Psoas muscle (tissue), 7 donors: ENCODE measurements at regions not wholly inside any gene's neighbourhood (a gene's known extent, or its start where the extent isn't known, plus 50 kb on each side); places are given as distances from the start of the nearest gene placed in this dataset.

Experiments
- ATAC-seq, 4 donors: fragments of 200-7000 bp; cut with Tn5 transposase; one replicate each; pipeline ENCODE4 v1.9.1; 2020; ENCODE audit warnings: moderate library complexity in 3 of 4, mild to moderate bottlenecking in 2 of 4
- DNase-seq, 2 donors: peaks; one replicate each; pipeline ENCODE4 v3.0.0-alpha.2; 2020
- H3K27ac ChIP-seq: fragments of 200-600 bp; one replicate; pipeline ENCODE4 v1.8.0; 2022
- H3K27me3 ChIP-seq, 3 donors: fragments of 200-600 bp in 1 of 3; one replicate each; pipeline versions ENCODE4 v1.6.1 to v1.8.0; 2013 to 2022; ENCODE audit warnings: low read length in 2 of 3, mild to moderate bottlenecking in 2 of 3, moderate library complexity in 1 of 3; ENCODE audit not compliant: insufficient read depth in 3 of 3
- H3K36me3 ChIP-seq, 2 donors: fragments of 200-600 bp in 1 of 2; one replicate each; pipeline versions ENCODE4 v1.6.1 to v1.8.0; 2013 to 2022; ENCODE audit warnings: low read depth in 1 of 2, mild to moderate bottlenecking in 1 of 2, moderate library complexity in 1 of 2; ENCODE audit not compliant: insufficient read depth in 1 of 2
- H3K4me1 ChIP-seq: fragments of 200-600 bp; one replicate; pipeline ENCODE4 v1.8.0; 2022
- H3K4me3 ChIP-seq: fragments of 200-600 bp; one replicate; pipeline ENCODE4 v1.8.0; 2022; ENCODE audit warnings: mild to moderate bottlenecking
- H3K9me3 ChIP-seq: fragments of 200-600 bp; one replicate; pipeline ENCODE4 v1.8.0; 2022
- WGBS, 3 donors: extraction: QIAGEN DNeasy Blood & Tissue Kit; methylation state at CpG; one replicate each; pipeline versions ENCODE4 v1.1.6 to v1.1.7; 2013; 5-methylcytosine and 5-hydroxymethylcytosine counted together
- intact Hi-C, 2 donors: fragments of 100-400 bp; cut with DNase I; formaldehyde crosslinking; loops; one replicate each; pipeline versions ENCODE4 v1.11.0 to v1.14.2; 2022
- TF ChIP-seq, protein P1 (sequence below): fragments of 200-600 bp; IDR thresholded peaks from one replicate; pipeline ENCODE4 v1.8.0; 2022; ENCODE audit warnings: antibody characterized with exemption
- donor health status: healthy with polysubstance abuse.
- donor health status: DM: no; HTN: no; CAD: no; lungs with moderate emphysema.
- donor health status: Bipolar disorder and iron deficiency.
- donor health status: healthy.
- donor health status: DM: yes; HTN: yes; CAD: no.
- donor health status: DM: no; HTN: no; CAD: no.
- donor health status: DM: yes; HTN: yes; CAD: no.

DNA sequence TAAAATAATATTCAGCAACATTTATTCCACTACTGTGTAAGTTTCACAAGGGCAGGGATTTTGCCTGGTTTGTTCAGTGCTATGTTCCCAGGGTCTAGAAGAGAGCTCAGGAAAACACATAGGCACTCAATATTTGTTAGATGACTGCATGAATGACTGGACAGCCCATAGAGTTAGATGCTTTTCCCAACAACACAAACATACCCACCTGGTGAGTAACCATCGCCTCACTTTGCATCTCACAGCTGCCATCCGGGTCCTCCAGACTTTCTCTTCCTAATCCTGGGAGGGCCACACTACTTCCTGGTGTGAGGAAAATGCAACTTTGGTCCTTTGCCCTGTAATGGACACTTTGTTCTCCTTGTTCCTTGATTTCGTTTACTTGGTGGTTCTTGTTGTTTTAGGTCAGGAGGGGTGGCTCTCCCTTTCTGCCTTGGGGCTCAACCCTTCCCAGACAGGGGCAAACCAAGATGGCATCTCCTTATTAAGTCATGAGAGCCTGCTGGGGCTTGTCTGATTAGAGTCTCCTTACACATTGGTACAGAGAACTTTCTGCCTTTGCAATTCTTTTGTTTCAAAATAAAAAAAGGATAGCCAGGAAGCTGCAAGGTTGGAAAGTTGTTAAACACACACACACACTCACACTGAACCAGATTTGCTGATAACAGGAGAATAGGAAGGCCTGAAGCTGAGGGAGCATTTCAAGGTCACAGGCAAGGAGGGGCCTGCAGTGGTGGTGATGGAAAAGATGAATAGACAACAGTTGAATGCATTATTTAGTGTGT, 190.6 kb downstream of the MID1IP1 start:
- intact Hi-C loops, result no loop called here
- WGBS, 3 donors, result 72 to 94% (median 81%) methylated on average over 3 of the region's 3 CpGs
- Histone ChIP-seq H3K36me3 (no peaks in the 10 kb centered on the region), H3K4me1 (no peaks in the 10 kb centered on the region), H3K9me3 (no peaks in the 10 kb centered on the region), H3K27me3 (peaks cover 0 to 12% (median 0%) of the 10 kb centered on the region in 3 donors), H3K4me3 (no peak overlapping the region), H3K27ac (no peak overlapping the region)
- TF ChIP-seq, protein P1, sequence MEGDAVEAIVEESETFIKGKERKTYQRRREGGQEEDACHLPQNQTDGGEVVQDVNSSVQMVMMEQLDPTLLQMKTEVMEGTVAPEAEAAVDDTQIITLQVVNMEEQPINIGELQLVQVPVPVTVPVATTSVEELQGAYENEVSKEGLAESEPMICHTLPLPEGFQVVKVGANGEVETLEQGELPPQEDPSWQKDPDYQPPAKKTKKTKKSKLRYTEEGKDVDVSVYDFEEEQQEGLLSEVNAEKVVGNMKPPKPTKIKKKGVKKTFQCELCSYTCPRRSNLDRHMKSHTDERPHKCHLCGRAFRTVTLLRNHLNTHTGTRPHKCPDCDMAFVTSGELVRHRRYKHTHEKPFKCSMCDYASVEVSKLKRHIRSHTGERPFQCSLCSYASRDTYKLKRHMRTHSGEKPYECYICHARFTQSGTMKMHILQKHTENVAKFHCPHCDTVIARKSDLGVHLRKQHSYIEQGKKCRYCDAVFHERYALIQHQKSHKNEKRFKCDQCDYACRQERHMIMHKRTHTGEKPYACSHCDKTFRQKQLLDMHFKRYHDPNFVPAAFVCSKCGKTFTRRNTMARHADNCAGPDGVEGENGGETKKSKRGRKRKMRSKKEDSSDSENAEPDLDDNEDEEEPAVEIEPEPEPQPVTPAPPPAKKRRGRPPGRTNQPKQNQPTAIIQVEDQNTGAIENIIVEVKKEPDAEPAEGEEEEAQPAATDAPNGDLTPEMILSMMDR, result no peak
- DNase-seq (no peak), ATAC-seq (no peak)

DNA sequence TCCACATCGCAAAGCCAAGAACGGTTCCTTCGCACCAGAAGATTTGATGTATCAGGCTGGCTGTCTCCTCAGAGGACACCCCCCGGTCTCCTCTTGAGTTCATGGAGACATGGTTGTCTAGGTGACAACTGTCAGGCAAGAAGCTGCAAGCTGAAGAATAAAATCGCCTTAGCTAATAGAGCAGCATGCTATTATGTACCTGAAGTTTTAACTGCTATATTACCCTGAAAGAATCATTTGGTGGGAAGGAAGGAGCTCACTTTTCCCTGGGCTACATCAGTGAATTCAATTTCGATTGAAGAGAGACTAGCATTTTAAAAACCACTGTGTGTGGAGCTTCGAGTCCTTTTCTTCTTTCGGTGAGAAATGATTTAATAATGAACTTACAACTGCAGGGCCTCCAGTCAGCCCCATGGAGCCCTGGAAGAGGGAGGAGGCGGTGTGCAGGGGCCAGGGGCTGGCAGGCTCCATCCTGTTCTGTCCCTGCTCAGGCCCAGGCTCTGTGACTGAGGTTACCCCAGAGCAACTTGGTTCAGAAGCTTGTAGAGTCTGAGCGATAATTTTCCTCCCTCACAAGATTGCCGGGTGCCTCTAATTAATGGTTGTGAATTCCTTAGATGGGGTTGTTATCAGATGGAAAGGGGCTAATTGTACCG, 191.3 kb downstream of the MID1IP1 start:
- no peak for ATAC-seq
- Histone ChIP-seq H3K9me3 (no peaks in the 10 kb centered on the region), H3K4me1 (no peaks in the 10 kb centered on the region), H3K4me3 (no peak overlapping the region), H3K27me3 (peaks cover 0 to 12% (median 0%) of the 10 kb centered on the region in 3 donors), H3K36me3 (no peaks in the 10 kb centered on the region), H3K27ac (no peak overlapping the region)
- 78 to 89% (median 88%) methylated on average over 12 of the region's 12 CpGs for WGBS, 3 donors
- intact Hi-C loops, result no loop called here
- no peak for DNase-seq
- TF ChIP-seq, protein P1, result no peak

DNA sequence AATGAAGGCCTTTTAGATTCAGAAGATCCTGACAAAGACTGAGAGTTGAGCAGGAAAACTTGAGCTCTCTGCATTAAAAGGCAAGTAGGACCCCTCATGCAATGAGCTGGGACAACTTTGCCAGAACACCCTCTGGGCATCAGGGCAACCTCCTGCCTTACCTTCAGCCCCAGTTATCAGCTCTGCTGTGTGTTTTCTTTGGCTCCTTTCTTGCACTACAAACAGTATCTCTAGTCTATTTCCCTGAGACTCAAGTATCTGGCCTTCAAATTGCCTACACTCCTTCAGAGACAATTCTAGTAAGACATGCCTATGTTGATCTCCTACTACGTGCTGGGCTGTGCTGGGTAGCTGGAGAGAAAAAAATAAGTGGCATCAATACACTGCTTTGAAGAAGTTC, 192.2 kb downstream of the MID1IP1 start:
- TF ChIP-seq, protein P1, result no peak
- Histone ChIP-seq H3K27ac (no peak overlapping the region), H3K36me3 (no peaks in the 10 kb centered on the region), H3K4me3 (no peak overlapping the region), H3K4me1 (no peaks in the 10 kb centered on the region), H3K9me3 (no peaks in the 10 kb centered on the region), H3K27me3 (peaks cover 0 to 12% (median 0%) of the 10 kb centered on the region in 3 donors)
- 51 to 95% (median 88%) methylated on average over 1 of the region's 1 CpG for WGBS, 3 donors
- no peak for ATAC-seq
- intact Hi-C loops, result no loop called here
- no peak for DNase-seq

DNA sequence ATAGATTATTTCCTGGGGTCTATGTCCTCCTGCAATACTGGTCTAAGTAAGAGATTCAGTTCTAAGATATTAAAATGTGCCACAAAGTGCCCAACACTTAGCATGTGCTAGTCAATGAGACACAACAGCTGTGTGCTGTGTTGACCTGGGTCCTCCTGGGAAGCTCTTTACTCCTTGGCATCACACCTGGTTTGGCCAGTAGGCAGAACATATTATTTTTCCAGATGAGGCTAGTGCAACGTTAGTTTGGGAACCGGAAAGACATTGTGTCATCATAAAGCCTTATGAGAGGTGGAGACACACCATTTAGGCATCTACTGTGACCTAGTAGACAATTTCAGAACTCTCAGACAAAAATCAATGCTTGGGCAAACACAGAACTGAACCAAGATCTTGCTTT, 197.8 kb downstream of the MID1IP1 start:
- H3K9me3 ChIP-seq, result no peaks in the 10 kb centered on the region
- peak overlapping the region; percentile 48 for H3K27ac ChIP-seq
- H3K36me3 ChIP-seq, result no peaks in the 10 kb centered on the region
- TF ChIP-seq, protein P1, result no peak
- intact Hi-C loops, result no loop called here
- ATAC-seq (peak in 3 of 4 donors; percentile 70 to 79 (median 74)), DNase-seq (no peak)
- no peak overlapping the region for H3K4me3 ChIP-seq
- 23 to 44% (median 40%) methylated on average over 2 of the region's 2 CpGs for WGBS, 3 donors
- H3K4me1 ChIP-seq, result peaks cover 2% of the 10 kb centered on the region
- H3K27me3 ChIP-seq, result peaks cover 0 to 9% (median 0%) of the 10 kb centered on the region in 3 donors
